ENCODE measurements at regions not wholly inside any gene's neighbourhood (a gene's known extent, or its start where the extent isn't known, plus 50 kb on each side); places are given as distances from the start of the nearest gene placed in this dataset.

DNA sequence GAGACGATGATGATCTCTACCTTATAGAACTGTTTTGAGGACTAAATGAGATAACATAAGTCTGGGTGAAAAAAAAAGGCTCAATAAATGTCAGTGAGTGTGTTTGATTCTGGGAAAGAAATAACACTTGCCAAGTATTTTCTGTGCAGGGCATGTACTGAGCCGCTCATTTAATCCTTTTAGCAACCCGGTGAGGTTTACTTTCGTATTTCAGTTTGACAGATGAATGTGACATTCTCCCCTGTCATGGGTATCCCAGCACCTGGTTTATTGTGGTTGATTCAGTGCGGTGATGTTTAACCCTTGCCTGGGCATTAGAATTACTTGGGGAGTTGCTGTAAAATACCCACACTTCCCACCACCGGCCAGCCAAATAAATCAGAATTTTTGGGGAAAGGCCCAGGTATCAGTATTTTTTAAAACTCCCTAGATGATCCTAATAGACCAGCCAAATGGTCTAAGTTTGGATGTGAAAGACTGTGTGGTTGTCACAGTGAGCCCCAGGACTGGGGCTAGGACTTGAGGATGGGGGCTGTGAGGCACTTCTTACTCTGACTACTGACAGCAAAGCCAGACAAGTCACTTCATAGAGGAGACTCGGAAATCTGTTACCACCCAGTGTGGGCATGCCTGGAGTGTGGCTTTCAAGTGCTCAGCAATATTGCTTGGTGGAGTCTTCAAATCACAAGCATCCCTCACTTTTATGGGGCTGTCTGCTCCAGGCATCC is 100.2 kb upstream of the KCNG1 start:
- peaks cover 25% of the 10 kb centered on the region for H3K4me1 Mint-ChIP-seq
- ATAC-seq (ENCODE audit: low read depth) (no peak), DNase-seq (no peak)
- Histone ChIP-seq H3K36me3 (replicated peaks in 1 of 2; ENCODE audit: control extremely low read depth in 1 of 2, control insufficient read depth in 1 of 2, extremely low read depth in 1 of 2, insufficient read depth in 2 of 2, low read length in 1 of 2) (no peaks in the 10 kb centered on the region), H3K9me3 (ENCODE audit: control extremely low read depth in 1 of 3, control insufficient read depth in 2 of 3, insufficient read depth in 1 of 3, low read length in 2 of 3) (no peaks in the 10 kb centered on the region), H3K4me1 (ENCODE audit: control insufficient read depth in 2 of 2, insufficient read depth in 2 of 2, low read length in 2 of 2) (peaks cover 26 to 41% of the 10 kb centered on the region in 2 donors), H3K27me3 (replicated peaks in 1 of 4; ENCODE audit: control extremely low read depth in 1 of 4, control insufficient read depth in 3 of 4, insufficient read depth in 4 of 4, low read length in 3 of 4) (peaks cover 0 to 23% (median 4%) of the 10 kb centered on the region in 4 experiments), H3K9ac (ENCODE audit: low read length) (no peak overlapping the region), H2AFZ (ENCODE audit: insufficient read depth, low read depth, low read length, poor library complexity, severe bottlenecking) (no peak overlapping the region), H3K27ac (ENCODE audit: low read length in 2 of 2) (no peak overlapping the region), H4K20me1 (ENCODE audit: control insufficient read depth, insufficient read depth, low read length, poor library complexity, severe bottlenecking) (no peaks in the 10 kb centered on the region), H3K4me2 (replicated peaks; ENCODE audit: low read depth, low read length, poor library complexity, severe bottlenecking) (peak overlapping the region; percentile 0), H3K79me2 (ENCODE audit: control insufficient read depth, insufficient read depth, low read length) (no peaks in the 10 kb centered on the region), H3K4me3 (ENCODE audit: control extremely low read depth in 1 of 5, extremely low read depth in 1 of 5, insufficient read depth in 1 of 5, low read depth in 2 of 5, low read length in 4 of 5) (no peak overlapping the region)
- ChIA-PET CTCF (no interaction called here), POLR2A (no interaction called here)
- TF ChIP-seq CTCF (IDR thresholded peaks at IDR 0.05), result no peak
- TF ChIP-seq EZH2 (IDR thresholded peaks at IDR 0.05; ENCODE audit: borderline replicate concordance, insufficient read depth, low read depth, low read length, poor library complexity, severe bottlenecking), result no peak
- H3K27ac Mint-ChIP-seq, result no peak overlapping the region
- intact Hi-C loops (cut with micrococcal nuclease), result no loop called here
- no peaks in the 10 kb centered on the region for H3K9me3 Mint-ChIP-seq (ENCODE audit: insufficient read depth)
- H3K27me3 Mint-ChIP-seq, result peaks cover 36% of the 10 kb centered on the region
- 44% methylated on average over 2 of the region's 7 CpGs for WGBS (ENCODE audit: insufficient coverage)
- no peak overlapping the region for H3K4me3 Mint-ChIP-seq

GRCh38 chr20:51121901-51122412 is 99.0 kb upstream of the KCNG1 start:
- TF ChIP-seq EZH2 (IDR thresholded peaks at IDR 0.05; ENCODE audit: borderline replicate concordance, insufficient read depth, low read depth, low read length, poor library complexity, severe bottlenecking) (no peak), CTCF (IDR thresholded peaks at IDR 0.05) (no peak)
- Histone ChIP-seq H4K20me1 (ENCODE audit: control insufficient read depth, insufficient read depth, low read length, poor library complexity, severe bottlenecking) (no peaks in the 10 kb centered on the region), H3K9ac (ENCODE audit: low read length) (no peak overlapping the region), H3K4me2 (replicated peaks; ENCODE audit: low read depth, low read length, poor library complexity, severe bottlenecking) (no peak overlapping the region), H3K4me1 (ENCODE audit: control insufficient read depth in 2 of 2, insufficient read depth in 2 of 2, low read length in 2 of 2) (peaks cover 16 to 30% of the 10 kb centered on the region in 2 donors), H3K9me3 (ENCODE audit: control extremely low read depth in 1 of 3, control insufficient read depth in 2 of 3, insufficient read depth in 1 of 3, low read length in 2 of 3) (no peaks in the 10 kb centered on the region), H2AFZ (ENCODE audit: insufficient read depth, low read depth, low read length, poor library complexity, severe bottlenecking) (no peak overlapping the region), H3K27me3 (replicated peaks in 1 of 4; ENCODE audit: control extremely low read depth in 1 of 4, control insufficient read depth in 3 of 4, insufficient read depth in 4 of 4, low read length in 3 of 4) (peaks cover 0 to 23% (median 4%) of the 10 kb centered on the region in 4 experiments), H3K27ac (ENCODE audit: low read length in 2 of 2) (no peak overlapping the region), H3K4me3 (ENCODE audit: control extremely low read depth in 1 of 5, extremely low read depth in 1 of 5, insufficient read depth in 1 of 5, low read depth in 2 of 5, low read length in 4 of 5) (no peak overlapping the region), H3K36me3 (replicated peaks in 1 of 2; ENCODE audit: control extremely low read depth in 1 of 2, control insufficient read depth in 1 of 2, extremely low read depth in 1 of 2, insufficient read depth in 2 of 2, low read length in 1 of 2) (no peaks in the 10 kb centered on the region), H3K79me2 (ENCODE audit: control insufficient read depth, insufficient read depth, low read length) (no peaks in the 10 kb centered on the region)
- H3K27ac Mint-ChIP-seq, result no peak overlapping the region
- H3K27me3 Mint-ChIP-seq, result peaks cover 36% of the 10 kb centered on the region
- CTCF ChIA-PET, result no interaction called here
- no peaks in the 10 kb centered on the region for H3K9me3 Mint-ChIP-seq (ENCODE audit: insufficient read depth)
- 42% methylated on average over 3 of the region's 3 CpGs for WGBS (ENCODE audit: insufficient coverage)
- DNase-seq (no peak), ATAC-seq (ENCODE audit: low read depth) (no peak)
- POLR2A ChIA-PET, result no interaction called here
- H3K4me1 Mint-ChIP-seq, result peaks cover 17% of the 10 kb centered on the region
- intact Hi-C loops (cut with micrococcal nuclease), result no loop called here
- no peak overlapping the region for H3K4me3 Mint-ChIP-seq
